ENCODE measurements at regions not wholly inside any gene's neighbourhood (a gene's known extent, or its start where the extent isn't known, plus 50 kb on each side); places are given as distances from the start of the nearest gene placed in this dataset.

GRCh38 chr9:28927691-28928090, 1354.4 kb upstream of the C9orf72 start (continued):
- TF ChIP-seq ZSCAN29 (IDR thresholded peaks at IDR 0.05) = no peak
- no peak for TF ChIP-seq TAF1 (IDR thresholded peaks at IDR 0.05; ENCODE audit: borderline replicate concordance, low read depth, low read length)
- TF ChIP-seq FOS (IDR thresholded peaks at IDR 0.05; ENCODE audit: borderline replicate concordance, extremely low read depth, insufficient read length) = no peak
- TF ChIP-seq RAD51 (IDR thresholded peaks at IDR 0.05) = no peak
- no peak for TF ChIP-seq RBBP5 (conservative IDR thresholded peaks at IDR 0.05)

- Histone ChIP-seq H3K4me3 (no peak overlapping the region), H3K4me2 (ENCODE audit: control insufficient read depth, insufficient read depth) (no peak overlapping the region), H3K9me3 (replicated peaks; ENCODE audit: control insufficient read depth, insufficient read depth, low read length) (no peaks in the 10 kb centered on the region), H3K79me2 (ENCODE audit: control insufficient read depth, insufficient read depth, low read length) (no peaks in the 10 kb centered on the region), H3K27ac (ENCODE audit: control insufficient read depth, insufficient read depth) (no peak overlapping the region), H3K36me3 (ENCODE audit: control insufficient read depth in 2 of 2, insufficient read depth in 2 of 2, low read length in 1 of 2) (no peaks in the 10 kb centered on the region), H3K4me1 (ENCODE audit: control insufficient read depth, insufficient read depth, low read length) (no peaks in the 10 kb centered on the region), H3K27me3 (replicated peaks in 1 of 2; ENCODE audit: control insufficient read depth in 2 of 2, insufficient read depth in 2 of 2, low read length in 1 of 2) (no peaks in the 10 kb centered on the region), H4K20me1 (ENCODE audit: control insufficient read depth, insufficient read depth) (no peaks in the 10 kb centered on the region), H3K9ac (ENCODE audit: control insufficient read depth, insufficient read depth, low read length) (no peak overlapping the region), H2AFZ (ENCODE audit: control insufficient read depth, low read depth, low read length) (no peak overlapping the region)
- in situ Hi-C loops (cut with MboI) = no loop called here
- intact Hi-C loops (cut with micrococcal nuclease; ENCODE audit: unreplicated experiment) = no loop called here
- DNase-seq (ENCODE audit: low read depth, low spot score) (no peak), ATAC-seq (no peak), FAIRE-seq (no peak)
- no peak for TF ChIP-seq KAT2A (conservative IDR thresholded peaks at IDR 0.05; ENCODE audit: control insufficient read depth, low read depth, low read length)
- TF ChIP-seq LARP7 (IDR thresholded peaks at IDR 0.05) = no peak
- no peak for TF ChIP-seq IRF4 (IDR thresholded peaks at IDR 0.05; ENCODE audit: low read depth, low read length)
- no peak for TF ChIP-seq NFYA (IDR thresholded peaks at IDR 0.05; ENCODE audit: borderline replicate concordance, low read depth, low read length)
- ChIA-PET CTCF (no interaction called here), RAD21 (ENCODE audit: unreplicated experiment) (no interaction called here), SMC1A (ENCODE audit: uncharacterized antibody, unreplicated experiment) (no interaction called here), POLR2A (no interaction called here)
- BruUV-seq (replicated peaks) = no TSS peak
- 29% methylated on average over 3 of the region's 3 CpGs for WGBS (ENCODE audit: insufficient coverage, insufficient replicate concordance, low lambda C conversion rate, missing lambda C conversion rate)
Measured at GRCh38 chr9:28929433-28929832, 1356.2 kb upstream of the C9orf72 start.

- DNase-seq (ENCODE audit: low read depth, low spot score) (no peak), ATAC-seq (no peak), FAIRE-seq (no peak)
- POLR2A ChIA-PET = no interaction called here
- Histone ChIP-seq H3K79me2 (ENCODE audit: control insufficient read depth, insufficient read depth, low read length) (no peaks in the 10 kb centered on the region), H3K4me2 (ENCODE audit: control insufficient read depth, insufficient read depth) (no peak overlapping the region), H3K9me3 (replicated peaks; ENCODE audit: control insufficient read depth, insufficient read depth, low read length) (no peaks in the 10 kb centered on the region), H4K20me1 (ENCODE audit: control insufficient read depth, insufficient read depth) (no peaks in the 10 kb centered on the region), H3K27ac (ENCODE audit: control insufficient read depth, insufficient read depth) (no peak overlapping the region), H3K27me3 (replicated peaks in 1 of 2; ENCODE audit: control insufficient read depth in 2 of 2, insufficient read depth in 2 of 2, low read length in 1 of 2) (no peaks in the 10 kb centered on the region), H3K4me1 (ENCODE audit: control insufficient read depth, insufficient read depth, low read length) (no peaks in the 10 kb centered on the region), H3K4me3 (no peak overlapping the region), H3K9ac (ENCODE audit: control insufficient read depth, insufficient read depth, low read length) (no peak overlapping the region), H2AFZ (ENCODE audit: control insufficient read depth, low read depth, low read length) (no peak overlapping the region), H3K36me3 (ENCODE audit: control insufficient read depth in 2 of 2, insufficient read depth in 2 of 2, low read length in 1 of 2) (no peaks in the 10 kb centered on the region)
- no TSS peak for BruUV-seq (replicated peaks)
- intact Hi-C loops (cut with micrococcal nuclease; ENCODE audit: unreplicated experiment) = no loop called here
- CTCF ChIA-PET = no interaction called here
- WGBS (ENCODE audit: insufficient coverage, insufficient replicate concordance, low lambda C conversion rate, missing lambda C conversion rate) = 33% methylated on average over 3 of the region's 3 CpGs
- RAD21 ChIA-PET (ENCODE audit: unreplicated experiment) = no interaction called here
- SMC1A ChIA-PET (ENCODE audit: uncharacterized antibody, unreplicated experiment) = no interaction called here
- in situ Hi-C loops (cut with MboI) = no loop called here
- TF ChIP-seq NFXL1 (IDR thresholded peaks at IDR 0.05; ENCODE audit: borderline replicate concordance) (no peak), CEBPB (IDR thresholded peaks at IDR 0.05; ENCODE audit: borderline replicate concordance in 1 of 2, low read depth in 2 of 2, low read length in 2 of 2) (no peak), MLLT1 (IDR thresholded peaks at IDR 0.05) (no peak), GATAD2B (conservative IDR thresholded peaks at IDR 0.05; ENCODE audit: low read depth) (no peak), RAD21 (IDR thresholded peaks at IDR 0.05; ENCODE audit: insufficient read depth, low read depth, low read length) (no peak), USF1 (IDR thresholded peaks at IDR 0.05; ENCODE audit: borderline replicate concordance, extremely low read length, insufficient read depth, low read depth, low read length) (no peak)
Measured at GRCh38 chr9:28930766-28931165, 1357.5 kb upstream of the C9orf72 start.
